HUES48 (cell line): ENCODE measurements at regions not wholly inside any gene's neighbourhood (a gene's known extent, or its start where the extent isn't known, plus 50 kb on each side); places are given as distances from the start of the nearest gene placed in this dataset.
"Not testable (repeated sequence)": the region's sequence is repeated elsewhere in the genome, so short reads cannot be mapped to it uniquely, and the experiment has no call there.

ENCODE experiments used
- H3K27ac ChIP-seq: one replicate; pipeline ENCODE4 v1.7.0; 2013; ENCODE audit warnings: low read depth, low read length, inconsistent platforms
- H3K27me3 ChIP-seq: 2 replicates; pipeline ENCODE4 v1.6.1; 2013; ENCODE audit warnings: mild to moderate bottlenecking, low read length; ENCODE audit not compliant: control insufficient read depth, insufficient read depth
- H3K36me3 ChIP-seq: 2 replicates; pipeline ENCODE4 v1.6.1; 2013; ENCODE audit warnings: low read length; ENCODE audit not compliant: control insufficient read depth, insufficient read depth
- H3K4me1 ChIP-seq: 2 replicates; pipeline ENCODE4 v1.6.1; 2013; ENCODE audit warnings: mild to moderate bottlenecking, low read length; ENCODE audit not compliant: control insufficient read depth, insufficient read depth
- H3K4me3 ChIP-seq: 2 replicates; pipeline ENCODE4 v1.5.1; 2013; ENCODE audit warnings: mild to moderate bottlenecking, low read depth, low read length
- H3K9ac ChIP-seq: 2 replicates; pipeline ENCODE4 v1.6.1; 2013; ENCODE audit warnings: mild to moderate bottlenecking, low read depth, low read length, moderate library complexity
- H3K9me3 ChIP-seq: 2 replicates; pipeline ENCODE4 v1.6.1; 2013; ENCODE audit warnings: low read length; ENCODE audit not compliant: control insufficient read depth, insufficient read depth

DNA sequence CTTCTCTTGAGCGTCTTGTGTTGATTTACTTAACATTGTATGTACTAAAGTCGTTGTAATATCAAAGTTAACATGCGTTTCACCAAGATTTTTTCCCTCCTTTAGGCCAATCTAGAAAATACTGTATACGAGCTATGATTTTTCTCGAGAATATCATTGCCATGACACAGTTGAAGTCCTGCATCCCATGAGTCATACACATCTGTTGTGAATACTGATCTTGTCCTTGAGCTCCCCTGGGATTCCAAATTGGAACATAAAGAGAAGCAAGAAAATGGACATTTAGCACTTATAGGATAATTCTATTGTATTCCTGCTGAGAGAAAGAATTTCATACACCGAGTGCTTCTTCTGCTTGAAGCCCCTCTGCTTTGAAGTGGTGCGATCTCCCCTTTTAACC is 109.6 kb downstream of the SLC35B3 start:
- Histone ChIP-seq H3K9me3 (no peaks in the 10 kb centered on the region), H3K4me3 (no peak overlapping the region), H3K4me1 (no peaks in the 10 kb centered on the region), H3K27me3 (no peaks in the 10 kb centered on the region), H3K9ac (no peak overlapping the region), H3K27ac (no peak overlapping the region), H3K36me3 (no peaks in the 10 kb centered on the region)

DNA sequence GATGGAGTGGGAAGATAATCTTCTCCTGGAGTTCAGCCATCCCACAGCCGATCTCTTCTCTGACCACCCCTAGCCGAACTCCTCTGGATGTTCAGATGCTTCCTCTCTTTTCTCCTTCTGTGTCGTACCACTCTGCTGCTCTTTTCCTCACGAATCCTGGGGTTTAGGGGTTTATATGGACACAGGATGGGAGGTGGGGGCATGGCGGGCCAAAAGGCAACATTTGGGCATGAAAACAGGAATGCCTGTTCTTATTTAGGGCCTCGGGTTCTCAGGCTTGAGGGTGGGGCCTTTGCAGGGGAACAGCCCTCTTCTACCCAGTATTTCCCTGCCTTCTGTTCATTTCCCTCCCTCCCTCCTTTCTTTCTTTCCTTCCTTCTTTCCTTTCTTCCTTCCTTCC is 112.7 kb downstream of the SLC35B3 start:
- H3K36me3 ChIP-seq: no peaks in the 10 kb centered on the region
- no peak overlapping the region for H3K9ac ChIP-seq
- H3K27me3 ChIP-seq: no peaks in the 10 kb centered on the region
- H3K9me3 ChIP-seq: no peaks in the 10 kb centered on the region
- H3K4me1 ChIP-seq: no peaks in the 10 kb centered on the region
- H3K4me3 ChIP-seq: no peak overlapping the region
- no peak overlapping the region for H3K27ac ChIP-seq

DNA sequence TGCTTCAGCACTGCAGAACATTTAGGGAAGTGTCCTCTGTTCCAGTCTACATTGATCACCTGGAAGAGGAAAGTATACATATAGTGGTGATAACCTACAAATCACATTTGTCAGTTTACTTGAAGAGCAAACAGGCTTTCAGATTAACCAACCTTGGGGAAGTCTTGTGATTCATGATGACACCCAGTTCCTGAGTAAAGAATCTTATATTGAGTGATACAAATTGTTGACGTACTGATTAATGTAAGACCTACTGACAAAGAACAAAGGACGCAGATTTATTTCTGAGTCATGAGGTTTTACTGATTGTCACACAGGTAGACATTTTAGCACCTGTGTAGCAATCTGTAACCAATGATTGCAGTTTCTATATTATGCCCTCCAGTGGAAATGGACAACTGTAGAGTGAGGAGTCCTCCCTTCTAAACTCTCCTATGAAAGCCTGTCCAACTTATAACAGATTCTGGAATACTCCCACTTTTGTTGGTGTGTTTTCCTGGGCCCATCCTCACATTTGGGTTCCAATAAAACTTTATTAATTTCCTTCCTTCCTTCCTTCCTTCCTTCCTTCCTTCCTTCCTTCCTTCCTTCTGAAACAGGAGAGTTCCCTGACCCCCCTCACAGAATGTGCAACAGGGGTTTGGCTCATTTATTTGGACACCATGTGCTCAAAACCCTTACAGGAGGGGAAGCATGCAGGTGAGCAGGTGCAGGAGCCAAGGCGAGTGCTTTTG is 113.5 kb downstream of the SLC35B3 start:
- Histone ChIP-seq H3K4me3 (no peak overlapping the region), H3K9me3 (no peaks in the 10 kb centered on the region), H3K27ac (no peak overlapping the region), H3K4me1 (no peaks in the 10 kb centered on the region), H3K9ac (no peak overlapping the region), H3K27me3 (no peaks in the 10 kb centered on the region), H3K36me3 (no peaks in the 10 kb centered on the region)

DNA sequence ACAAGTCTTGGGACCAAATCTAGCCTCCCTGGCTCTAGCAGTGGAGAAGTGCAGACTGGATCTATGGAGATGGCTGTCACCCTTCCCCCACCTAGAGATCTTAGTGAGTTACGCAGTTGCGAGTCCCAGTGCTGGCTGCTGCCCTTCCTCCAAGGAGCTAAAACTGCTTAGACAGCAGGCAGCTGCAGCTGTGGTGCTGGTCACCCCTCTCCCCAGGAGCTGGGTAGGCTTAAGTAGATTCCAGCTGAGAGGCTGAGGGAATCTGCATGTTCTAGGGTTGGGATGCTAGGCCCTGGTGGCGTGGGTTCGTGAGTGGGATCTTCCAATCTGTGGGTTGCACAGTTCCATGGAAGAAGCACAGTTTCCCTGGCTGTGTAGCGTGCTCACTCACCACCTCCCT is 120.2 kb downstream of the SLC35B3 start:
- Histone ChIP-seq H3K4me1 (peaks cover 4% of the 10 kb centered on the region; the same call in 1 of the 2 replicates), H3K27ac (no peak overlapping the region), H3K36me3 (no peaks in the 10 kb centered on the region), H3K4me3 (no peak overlapping the region), H3K27me3 (no peaks in the 10 kb centered on the region), H3K9me3 (no peaks in the 10 kb centered on the region; the same call in 1 of the 2 replicates), H3K9ac (no peak overlapping the region)

DNA sequence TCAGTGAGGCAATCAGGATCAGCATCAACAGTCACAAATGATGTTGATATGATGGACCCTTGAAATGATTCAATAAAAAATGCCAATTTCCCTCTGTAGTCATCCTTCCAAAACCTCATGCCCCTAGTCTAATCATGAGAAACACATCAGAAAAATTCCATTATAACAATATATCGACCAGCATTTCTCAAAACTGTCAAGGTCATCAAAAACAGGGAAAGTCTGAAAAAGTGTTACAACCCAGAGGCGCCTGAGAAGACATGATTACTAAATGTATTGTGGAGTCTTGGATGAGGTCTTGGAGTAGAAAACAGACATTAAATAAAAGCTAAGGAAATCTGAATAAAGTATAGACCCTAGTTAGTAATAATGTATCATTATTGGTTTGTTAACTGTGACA is 133.8 kb downstream of the SLC35B3 start:
- H3K9ac ChIP-seq: no peak overlapping the region
- no peaks in the 10 kb centered on the region for H3K4me1 ChIP-seq
- H3K27ac ChIP-seq: no peak overlapping the region
- H3K36me3 ChIP-seq: no peaks in the 10 kb centered on the region
- H3K9me3 ChIP-seq: no peaks in the 10 kb centered on the region
- H3K4me3 ChIP-seq: no peak overlapping the region
- no peaks in the 10 kb centered on the region for H3K27me3 ChIP-seq

DNA sequence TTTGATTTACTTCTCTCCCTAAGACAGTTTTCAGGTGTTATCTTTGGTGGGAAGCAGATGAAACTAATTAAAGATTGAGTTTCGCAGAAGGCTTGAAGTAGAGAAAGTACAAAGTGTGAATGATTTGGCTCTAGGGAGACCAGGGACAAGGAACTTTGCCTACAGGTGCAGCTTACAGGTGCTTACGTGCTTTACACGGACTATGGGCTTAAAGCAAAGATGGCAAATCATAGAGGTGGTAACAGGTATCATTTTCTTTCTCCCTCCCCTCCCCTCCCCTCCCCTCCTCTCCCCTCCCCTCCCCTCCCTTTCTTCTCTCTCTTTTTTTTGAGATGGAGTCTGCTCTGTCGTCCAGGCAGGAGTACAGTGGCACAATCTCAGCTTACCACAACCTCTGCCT is 136.3 kb downstream of the SLC35B3 start:
- H3K4me3 ChIP-seq: no peak overlapping the region
- no peak overlapping the region for H3K9ac ChIP-seq
- H3K27me3 ChIP-seq: no peaks in the 10 kb centered on the region
- no peaks in the 10 kb centered on the region for H3K4me1 ChIP-seq
- H3K9me3 ChIP-seq: no peaks in the 10 kb centered on the region
- H3K36me3 ChIP-seq: no peaks in the 10 kb centered on the region
- no peak overlapping the region for H3K27ac ChIP-seq

DNA sequence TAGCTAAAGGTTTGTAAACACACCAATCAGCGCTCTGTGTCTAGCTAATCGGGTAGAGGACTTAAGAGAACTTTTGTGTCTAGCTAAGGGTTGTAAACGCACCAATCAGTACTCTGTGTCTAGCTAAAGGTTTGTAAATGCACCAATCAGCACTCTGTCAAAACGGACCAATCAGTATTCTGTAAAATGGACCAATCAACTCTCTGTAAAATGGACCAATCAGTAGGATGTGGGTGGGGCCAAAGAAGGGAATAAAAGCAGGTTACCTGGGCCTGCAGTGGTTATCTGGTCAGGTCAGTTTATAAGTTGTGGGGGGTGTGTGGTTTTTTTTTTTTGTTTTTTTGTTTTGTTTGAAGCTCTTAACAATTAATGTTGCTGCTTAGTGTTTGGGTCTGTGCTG is 152.4 kb downstream of the SLC35B3 start:
- not testable (repeated sequence) for H3K9me3 ChIP-seq, H3K4me3 ChIP-seq, H3K27ac ChIP-seq, H3K27me3 ChIP-seq, H3K36me3 ChIP-seq, H3K9ac ChIP-seq
- H3K4me1 ChIP-seq: peaks cover 19% of the 10 kb centered on the region

DNA sequence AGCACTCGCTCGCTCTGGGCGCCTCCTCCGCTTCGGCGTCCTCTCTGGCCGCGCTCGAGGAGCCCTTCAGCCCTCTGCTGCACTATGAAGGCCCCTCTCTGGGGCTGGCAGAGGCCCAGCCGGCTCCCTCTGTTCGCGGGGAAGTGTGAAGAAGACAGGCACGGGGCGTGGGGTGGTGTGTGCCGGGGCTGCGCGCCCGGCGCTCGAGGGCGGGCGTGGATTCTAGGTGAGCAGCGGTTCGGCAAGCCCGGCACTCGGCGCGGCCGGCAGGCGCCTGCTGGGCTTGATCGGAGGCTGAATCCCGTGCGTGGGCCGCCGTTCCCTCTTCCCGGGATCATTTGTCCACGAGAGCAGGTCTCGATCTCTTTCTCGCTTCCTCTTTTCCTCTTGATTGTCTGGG is 153.0 kb downstream of the SLC35B3 start:
- no peaks in the 10 kb centered on the region for H3K36me3 ChIP-seq
- no peak overlapping the region for H3K27ac ChIP-seq
- peaks cover 25% of the 10 kb centered on the region for H3K4me1 ChIP-seq
- no peak overlapping the region for H3K9ac ChIP-seq
- no peaks in the 10 kb centered on the region for H3K27me3 ChIP-seq
- H3K4me3 ChIP-seq: no peak overlapping the region
- H3K9me3 ChIP-seq: no peaks in the 10 kb centered on the region

DNA sequence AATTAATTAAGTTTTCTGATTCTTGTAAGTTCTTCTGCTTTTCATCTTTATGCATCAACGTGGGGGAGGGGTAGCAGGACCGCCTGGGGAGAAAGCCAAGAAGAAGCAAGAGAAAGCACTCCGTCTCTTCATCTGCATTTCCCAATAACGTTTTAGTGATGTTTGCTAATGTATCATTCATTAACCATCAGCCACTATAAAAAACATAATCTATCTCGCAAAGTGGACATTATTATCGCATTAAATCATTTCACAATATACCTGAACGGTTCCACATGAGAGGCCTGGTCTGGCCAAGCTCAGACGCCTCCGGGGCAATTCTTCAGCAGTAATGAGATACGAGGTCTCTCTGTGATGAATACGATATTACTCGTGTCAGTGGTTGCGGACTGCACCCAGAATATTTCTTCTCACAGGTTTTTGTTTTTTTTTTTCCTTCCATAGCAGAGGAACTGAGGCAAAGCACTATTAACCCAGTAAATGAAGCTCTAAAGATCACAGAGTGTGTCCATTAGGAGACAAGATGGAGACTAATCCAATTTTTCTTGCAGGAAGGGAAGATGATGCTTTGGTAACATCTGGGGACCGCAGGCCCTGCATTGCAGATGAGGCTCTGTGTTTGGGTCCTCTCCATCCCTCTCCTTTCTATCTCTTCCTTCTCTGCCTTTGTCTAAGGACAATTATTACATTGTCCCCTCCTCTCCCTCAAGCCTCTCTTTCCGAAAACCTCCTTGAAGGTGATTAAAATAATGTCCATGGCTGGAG is 156.1 kb downstream of the SLC35B3 start:
- Histone ChIP-seq H3K27ac (no peak overlapping the region), H3K4me3 (no peak overlapping the region), H3K36me3 (no peaks in the 10 kb centered on the region), H3K27me3 (no peaks in the 10 kb centered on the region), H3K9me3 (no peaks in the 10 kb centered on the region), H3K9ac (no peak overlapping the region), H3K4me1 (peaks cover 27% of the 10 kb centered on the region)

DNA sequence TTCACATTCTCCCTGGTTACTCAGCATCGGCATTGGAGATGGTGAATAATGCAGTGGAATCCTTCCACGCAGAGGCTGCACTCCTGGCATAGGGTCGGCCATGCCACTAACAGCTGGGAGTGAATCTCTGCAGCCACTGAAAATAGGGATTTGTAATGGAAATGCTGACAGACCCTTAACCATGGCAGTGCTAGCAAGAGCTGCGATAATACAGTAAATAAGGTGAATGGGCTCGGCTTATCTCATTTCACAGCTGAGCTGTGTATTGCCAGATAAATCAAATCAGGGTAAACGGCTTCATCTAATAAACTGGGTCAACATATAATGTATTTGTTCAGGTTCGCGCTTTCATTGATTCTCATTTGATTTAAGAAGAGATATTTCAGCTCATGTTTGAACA is 156.8 kb downstream of the SLC35B3 start:
- H3K4me3 ChIP-seq: no peak overlapping the region
- peaks cover 27% of the 10 kb centered on the region for H3K4me1 ChIP-seq
- H3K27ac ChIP-seq: no peak overlapping the region
- no peaks in the 10 kb centered on the region for H3K36me3 ChIP-seq
- no peak overlapping the region for H3K9ac ChIP-seq
- no peaks in the 10 kb centered on the region for H3K9me3 ChIP-seq
- no peaks in the 10 kb centered on the region for H3K27me3 ChIP-seq

DNA sequence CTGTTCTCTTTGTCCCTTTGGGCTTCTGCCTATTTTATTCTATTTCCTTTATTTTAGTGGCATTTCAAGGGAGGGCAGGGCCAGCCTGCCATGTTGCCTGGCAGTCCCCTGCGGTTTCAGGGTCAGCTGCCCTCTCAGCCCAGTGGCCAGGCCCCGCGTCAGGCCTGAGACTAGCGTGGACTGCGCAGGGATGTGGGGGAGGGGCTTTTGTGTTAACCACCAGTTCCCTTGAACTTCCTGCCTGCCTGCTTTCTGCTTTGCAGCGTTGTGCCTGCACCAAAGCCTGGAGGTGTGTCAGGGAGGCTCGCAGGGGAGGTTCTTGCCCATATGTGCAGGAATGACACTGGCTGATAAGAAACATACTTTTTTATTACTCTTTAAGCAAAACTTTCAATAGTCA is 157.6 kb downstream of the SLC35B3 start:
- H3K4me3 ChIP-seq: no peak overlapping the region
- H3K36me3 ChIP-seq: no peaks in the 10 kb centered on the region
- H3K9ac ChIP-seq: no peak overlapping the region
- peaks cover 27% of the 10 kb centered on the region for H3K4me1 ChIP-seq
- H3K9me3 ChIP-seq: no peaks in the 10 kb centered on the region
- H3K27ac ChIP-seq: no peak overlapping the region
- no peaks in the 10 kb centered on the region for H3K27me3 ChIP-seq
